Cardiac fibroblast (primary cell): ENCODE measurements at regions not wholly inside any gene's neighbourhood (a gene's known extent, or its start where the extent isn't known, plus 50 kb on each side); places are given as distances from the start of the nearest gene placed in this dataset.

ENCODE experiments used
- DNase-seq, 2 donors: peaks; one replicate each; pipeline versions ENCODE4 v3.0.0 to v3.0.0-alpha.2; 2010; ENCODE audit warnings: low read depth in 2 of 2
- H3K4me3 ChIP-seq, 2 donors: replicated peaks in 1 of 2; 1 replicate in 1 of 2; 2 replicates in 1 of 2; pipeline ENCODE4 v1.5.1; 2011; ENCODE audit warnings: low read depth in 2 of 2, low read length in 2 of 2, mild to moderate bottlenecking in 2 of 2, moderate library complexity in 1 of 2
- TF ChIP-seq, protein P1 (sequence below): IDR thresholded peaks from one replicate; pipeline ENCODE4 v1.5.1; 2011; ENCODE audit warnings: low read depth, mild to moderate bottlenecking, low read length, inconsistent platforms

DNA sequence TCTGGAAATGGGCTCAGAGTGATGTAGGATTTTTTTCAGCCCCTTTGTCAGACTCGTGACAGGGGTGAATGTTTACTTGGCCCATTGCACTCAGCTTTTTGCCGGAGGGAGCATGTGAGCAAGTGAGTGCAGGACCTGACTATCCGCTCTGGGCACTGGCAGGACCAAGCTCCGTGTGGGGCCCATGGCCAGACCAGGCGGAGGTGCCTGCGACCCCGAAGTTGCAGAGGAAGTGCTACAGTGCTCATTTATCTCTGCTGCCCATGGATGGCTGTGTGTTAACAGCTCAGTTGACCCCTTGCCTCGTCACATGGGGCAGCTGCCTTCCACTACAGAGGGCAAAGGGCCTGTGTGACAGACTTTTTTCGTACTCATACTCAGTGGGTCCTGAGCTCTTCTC, 744.3 kb downstream of the IRX1 start:
- TF ChIP-seq, protein P1, sequence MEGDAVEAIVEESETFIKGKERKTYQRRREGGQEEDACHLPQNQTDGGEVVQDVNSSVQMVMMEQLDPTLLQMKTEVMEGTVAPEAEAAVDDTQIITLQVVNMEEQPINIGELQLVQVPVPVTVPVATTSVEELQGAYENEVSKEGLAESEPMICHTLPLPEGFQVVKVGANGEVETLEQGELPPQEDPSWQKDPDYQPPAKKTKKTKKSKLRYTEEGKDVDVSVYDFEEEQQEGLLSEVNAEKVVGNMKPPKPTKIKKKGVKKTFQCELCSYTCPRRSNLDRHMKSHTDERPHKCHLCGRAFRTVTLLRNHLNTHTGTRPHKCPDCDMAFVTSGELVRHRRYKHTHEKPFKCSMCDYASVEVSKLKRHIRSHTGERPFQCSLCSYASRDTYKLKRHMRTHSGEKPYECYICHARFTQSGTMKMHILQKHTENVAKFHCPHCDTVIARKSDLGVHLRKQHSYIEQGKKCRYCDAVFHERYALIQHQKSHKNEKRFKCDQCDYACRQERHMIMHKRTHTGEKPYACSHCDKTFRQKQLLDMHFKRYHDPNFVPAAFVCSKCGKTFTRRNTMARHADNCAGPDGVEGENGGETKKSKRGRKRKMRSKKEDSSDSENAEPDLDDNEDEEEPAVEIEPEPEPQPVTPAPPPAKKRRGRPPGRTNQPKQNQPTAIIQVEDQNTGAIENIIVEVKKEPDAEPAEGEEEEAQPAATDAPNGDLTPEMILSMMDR = no peak
- no peak for DNase-seq
- no peak overlapping the region for H3K4me3 ChIP-seq

DNA sequence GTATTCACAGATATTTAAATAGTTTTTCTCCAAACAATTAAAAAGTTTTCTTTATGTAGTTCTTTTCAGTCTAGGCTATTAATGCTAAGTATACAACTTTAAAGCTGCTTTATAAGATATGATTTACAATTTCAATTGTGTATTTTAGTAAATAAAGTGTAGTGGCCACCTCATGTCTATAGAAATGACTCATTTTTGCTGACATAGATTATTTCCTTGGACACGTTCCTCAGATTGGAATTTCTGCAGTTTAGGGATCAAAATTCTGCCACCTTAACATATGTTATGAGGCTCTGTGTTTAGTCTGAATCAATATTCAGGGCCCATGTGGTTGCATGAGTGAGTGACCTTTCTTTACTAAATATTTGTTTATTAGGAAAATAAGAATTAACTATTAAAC, 750.2 kb downstream of the IRX1 start:
- H3K4me3 ChIP-seq = no peak overlapping the region
- DNase-seq = no peak
- TF ChIP-seq, protein P1 = no peak

DNA sequence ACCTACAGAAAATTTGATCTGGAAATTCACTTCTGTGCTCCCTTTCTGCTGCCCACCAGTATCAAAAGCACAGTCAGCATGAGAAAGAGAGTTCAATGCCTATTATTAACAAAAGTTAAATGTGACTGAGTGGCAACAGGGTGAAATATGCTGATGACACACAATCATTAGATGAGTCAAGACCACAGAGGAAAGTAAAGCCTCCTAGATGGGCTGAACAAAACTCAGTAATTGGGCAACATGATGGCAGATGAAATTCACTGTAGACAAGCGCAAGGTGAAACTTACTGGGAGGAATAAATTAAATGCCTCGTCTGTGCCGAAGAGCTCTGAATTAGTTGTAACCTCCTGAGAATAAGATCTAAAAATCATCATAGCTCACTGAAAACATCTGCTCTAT, 752.8 kb downstream of the IRX1 start:
- TF ChIP-seq, protein P1 = no peak
- no peak for DNase-seq
- H3K4me3 ChIP-seq = no peak overlapping the region

DNA sequence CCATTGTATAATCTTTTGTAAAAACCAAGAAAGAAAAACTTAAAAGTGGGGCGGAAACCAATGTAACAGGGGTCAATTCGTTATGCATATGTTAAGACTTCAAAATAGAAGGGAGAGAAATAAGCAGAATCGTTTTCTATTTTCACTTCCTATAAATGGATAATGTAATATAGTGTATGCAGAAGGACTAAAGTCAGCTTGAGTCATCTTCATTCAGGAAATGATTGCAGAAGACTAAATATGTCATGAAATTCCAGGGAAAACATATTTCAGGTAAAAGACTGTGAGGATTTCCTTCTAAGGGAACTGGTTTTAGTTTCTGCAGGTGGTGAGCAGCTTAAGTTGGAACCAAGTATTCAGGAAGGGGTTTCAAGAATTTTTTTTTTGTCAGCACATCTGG, 753.3 kb downstream of the IRX1 start:
- TF ChIP-seq, protein P1 = no peak
- H3K4me3 ChIP-seq = no peak overlapping the region
- DNase-seq = no peak

DNA sequence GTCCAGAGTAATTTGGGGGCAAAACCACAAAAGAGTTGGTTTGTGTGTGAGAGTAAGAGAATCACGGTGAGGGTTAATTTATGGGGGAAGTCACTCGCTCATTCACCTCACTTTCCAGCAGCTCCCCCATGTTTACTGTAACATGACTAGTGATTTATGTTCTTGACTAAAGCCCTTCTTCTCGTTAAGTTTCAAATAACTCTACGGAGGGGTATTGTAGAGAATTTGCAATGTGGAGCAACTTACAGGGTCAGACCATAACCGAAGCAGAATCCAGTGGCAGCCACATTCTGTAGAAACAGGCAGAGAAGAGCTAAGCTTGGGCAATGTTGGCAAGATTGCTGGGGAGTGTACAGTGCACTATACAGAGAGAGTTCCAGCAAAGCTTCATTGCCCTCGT, 760.6 kb downstream of the IRX1 start:
- no peak for DNase-seq
- TF ChIP-seq, protein P1 = no peak
- H3K4me3 ChIP-seq = no peak overlapping the region

DNA sequence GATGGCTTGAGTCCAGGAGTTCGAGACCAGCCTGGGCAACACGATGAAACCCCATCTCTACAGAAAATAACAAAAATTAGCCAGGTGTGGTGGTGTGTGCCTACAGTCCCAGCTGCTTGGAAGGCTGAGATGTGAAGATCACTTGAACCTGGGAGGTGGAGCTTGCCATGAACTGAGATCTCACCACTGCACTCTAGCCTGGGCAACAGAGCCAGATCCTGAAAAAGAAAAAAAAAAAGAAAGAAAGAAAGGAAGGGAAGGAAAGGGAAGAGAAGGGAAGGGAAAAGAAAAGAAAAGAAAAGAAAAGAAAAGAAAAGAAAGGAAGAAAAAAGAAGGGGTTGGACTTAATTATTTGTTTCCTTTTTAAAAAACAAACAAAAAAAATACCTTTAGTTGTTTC, 764.2 kb downstream of the IRX1 start:
- TF ChIP-seq, protein P1 = no peak
- no peak overlapping the region for H3K4me3 ChIP-seq
- no peak for DNase-seq

DNA sequence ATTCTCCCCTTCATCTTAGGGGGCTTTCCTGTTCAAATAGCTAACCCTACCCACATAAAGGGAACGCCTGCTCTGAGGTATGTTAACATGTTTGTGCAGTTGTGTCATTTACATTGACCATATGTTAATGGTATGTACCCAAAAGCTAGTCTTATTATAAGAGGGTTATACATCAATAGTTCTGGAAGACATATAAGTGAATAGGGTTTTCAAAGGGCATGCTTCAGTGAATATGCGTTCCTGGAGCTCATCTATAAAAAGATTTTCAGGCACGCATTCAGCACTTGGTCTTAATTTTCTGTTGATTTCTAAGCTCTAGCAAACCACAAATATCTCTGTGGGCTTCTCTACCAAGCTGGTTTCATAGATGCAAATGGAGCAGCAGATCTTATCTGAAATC, 766.1 kb downstream of the IRX1 start:
- TF ChIP-seq, protein P1 = no peak
- no peak for DNase-seq

More for the DNA sequence above, 766.1 kb downstream of the IRX1 start:
- H3K4me3 ChIP-seq = no peak overlapping the region
